HFFc6 (cell line): ENCODE measurements at regions not wholly inside any gene's neighbourhood (a gene's known extent, or its start where the extent isn't known, plus 50 kb on each side); places are given as distances from the start of the nearest gene placed in this dataset.

ENCODE experiments used
- DNase-seq: peaks from one replicate; pipeline ENCODE4 v3.0.0-alpha.2; 2018
- H3K27ac Mint-ChIP-seq: 2 replicates; pipeline ENCODE4 v1.8.0; 2020; ENCODE audit warnings: mild to moderate bottlenecking, mixed read lengths
- H3K27me3 Mint-ChIP-seq: 2 replicates; pipeline ENCODE4 v1.8.0; 2021; ENCODE audit warnings: mild to moderate bottlenecking, moderate library complexity, mixed read lengths; ENCODE audit not compliant: insufficient read depth
- H3K36me3 Mint-ChIP-seq: 2 replicates; pipeline ENCODE4 v1.8.0; 2021; ENCODE audit warnings: low read depth, mixed read lengths
- H3K4me1 Mint-ChIP-seq: 2 replicates; pipeline ENCODE4 v1.8.0; 2020; ENCODE audit warnings: low read depth, mixed read lengths
- H3K4me3 Mint-ChIP-seq: 2 replicates; pipeline ENCODE4 v1.8.0; 2020; ENCODE audit warnings: mild to moderate bottlenecking, moderate library complexity, mixed read lengths
- H3K9me3 Mint-ChIP-seq: 2 replicates; pipeline ENCODE4 v1.8.0; 2020; ENCODE audit warnings: mild to moderate bottlenecking, mixed read lengths
- TF ChIP-seq, protein P1 (sequence below): fragments of 200-600 bp; sonication (generic); IDR thresholded peaks from 2 replicates; pipeline ENCODE4 v1.5.0; 2021; ENCODE audit warnings: antibody characterized with exemption, mild to moderate bottlenecking

GRCh38 chr13:91166714-91167511 lies 180.6 kb upstream of the MIR17HG start:
- Mint-ChIP-seq H3K27ac (no peak overlapping the region), H3K4me1 (no peaks in the 10 kb centered on the region), H3K27me3 (no peaks in the 10 kb centered on the region; the same call in 1 of the 2 replicates), H3K36me3 (no peaks in the 10 kb centered on the region; the same call in 1 of the 2 replicates), H3K4me3 (no peak overlapping the region), H3K9me3 (peaks cover 44% of the 10 kb centered on the region)
- TF ChIP-seq, protein P1, sequence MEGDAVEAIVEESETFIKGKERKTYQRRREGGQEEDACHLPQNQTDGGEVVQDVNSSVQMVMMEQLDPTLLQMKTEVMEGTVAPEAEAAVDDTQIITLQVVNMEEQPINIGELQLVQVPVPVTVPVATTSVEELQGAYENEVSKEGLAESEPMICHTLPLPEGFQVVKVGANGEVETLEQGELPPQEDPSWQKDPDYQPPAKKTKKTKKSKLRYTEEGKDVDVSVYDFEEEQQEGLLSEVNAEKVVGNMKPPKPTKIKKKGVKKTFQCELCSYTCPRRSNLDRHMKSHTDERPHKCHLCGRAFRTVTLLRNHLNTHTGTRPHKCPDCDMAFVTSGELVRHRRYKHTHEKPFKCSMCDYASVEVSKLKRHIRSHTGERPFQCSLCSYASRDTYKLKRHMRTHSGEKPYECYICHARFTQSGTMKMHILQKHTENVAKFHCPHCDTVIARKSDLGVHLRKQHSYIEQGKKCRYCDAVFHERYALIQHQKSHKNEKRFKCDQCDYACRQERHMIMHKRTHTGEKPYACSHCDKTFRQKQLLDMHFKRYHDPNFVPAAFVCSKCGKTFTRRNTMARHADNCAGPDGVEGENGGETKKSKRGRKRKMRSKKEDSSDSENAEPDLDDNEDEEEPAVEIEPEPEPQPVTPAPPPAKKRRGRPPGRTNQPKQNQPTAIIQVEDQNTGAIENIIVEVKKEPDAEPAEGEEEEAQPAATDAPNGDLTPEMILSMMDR, result no peak
- no peak for DNase-seq

GRCh38 chr13:91167706-91168385 lies 179.6 kb upstream of the MIR17HG start:
- no peaks in the 10 kb centered on the region; the same call in 1 of the 2 replicates for H3K36me3 Mint-ChIP-seq
- no peaks in the 10 kb centered on the region; the same call in 1 of the 2 replicates for H3K27me3 Mint-ChIP-seq
- no peaks in the 10 kb centered on the region for H3K4me1 Mint-ChIP-seq
- peaks cover 44% of the 10 kb centered on the region for H3K9me3 Mint-ChIP-seq
- H3K4me3 Mint-ChIP-seq, result no peak overlapping the region
- TF ChIP-seq, protein P1, result no peak
- no peak for DNase-seq
- H3K27ac Mint-ChIP-seq, result no peak overlapping the region

- H3K4me1 Mint-ChIP-seq, result no peaks in the 10 kb centered on the region
- peaks cover 44% of the 10 kb centered on the region for H3K9me3 Mint-ChIP-seq
- no peak for DNase-seq
- no peaks in the 10 kb centered on the region; the same call in 1 of the 2 replicates for H3K36me3 Mint-ChIP-seq
- no peak overlapping the region for H3K4me3 Mint-ChIP-seq
- no peaks in the 10 kb centered on the region; the same call in 1 of the 2 replicates for H3K27me3 Mint-ChIP-seq
- no peak overlapping the region for H3K27ac Mint-ChIP-seq
- TF ChIP-seq, protein P1, result no peak
These were observed 179.1 kb upstream of the MIR17HG start for GRCh38 chr13:91168386-91168711.

GRCh38 chr13:91169321-91170050 lies 178.0 kb upstream of the MIR17HG start:
- peaks cover 38% of the 10 kb centered on the region for H3K9me3 Mint-ChIP-seq
- H3K36me3 Mint-ChIP-seq, result no peaks in the 10 kb centered on the region
- H3K27me3 Mint-ChIP-seq, result no peaks in the 10 kb centered on the region; the same call in 1 of the 2 replicates

DNA sequence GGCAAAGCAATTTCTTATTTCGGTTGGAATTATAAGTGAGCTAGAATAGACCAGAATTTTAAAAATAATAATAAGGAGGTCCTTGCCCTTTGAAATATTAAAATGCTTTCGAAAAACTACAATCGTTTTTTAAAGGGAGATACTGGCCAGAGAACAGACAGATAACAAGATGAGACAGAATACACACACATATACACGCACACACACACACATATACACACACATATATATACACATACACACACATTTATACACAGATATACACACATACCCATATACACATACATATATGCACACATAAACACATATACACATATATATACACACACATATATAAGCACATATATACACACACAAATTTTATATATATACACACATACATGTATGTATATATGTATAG lies 175.3 kb upstream of the MIR17HG start:
- peaks cover 3% of the 10 kb centered on the region; the same call in 1 of the 2 replicates for H3K27me3 Mint-ChIP-seq
- DNase-seq, result no peak
- TF ChIP-seq, protein P1, result no peak
- no peak overlapping the region for H3K27ac Mint-ChIP-seq
- no peak overlapping the region for H3K4me3 Mint-ChIP-seq
- H3K36me3 Mint-ChIP-seq, result no peaks in the 10 kb centered on the region
- H3K4me1 Mint-ChIP-seq, result no peaks in the 10 kb centered on the region
- H3K9me3 Mint-ChIP-seq, result peaks cover 36% of the 10 kb centered on the region

More at GRCh38 chr13:91169321-91170050, 178.0 kb upstream of the MIR17HG start:
- TF ChIP-seq, protein P1, result no peak
- no peak for DNase-seq
- Mint-ChIP-seq H3K4me3 (no peak overlapping the region), H3K27ac (no peak overlapping the region), H3K4me1 (no peaks in the 10 kb centered on the region)
